HG02885 (cell line): ENCODE measurements at regions not wholly inside any gene's neighbourhood (a gene's known extent, or its start where the extent isn't known, plus 50 kb on each side); places are given as distances from the start of the nearest gene placed in this dataset.

ENCODE experiments used
- ATAC-seq: cut with Tn5 transposase; IDR thresholded peaks from one replicate; pipeline ENCODE4 v1.9.1; 2021; ENCODE audit warnings: mild to moderate bottlenecking; ENCODE audit not compliant: unreplicated experiment, poor library complexity

DNA sequence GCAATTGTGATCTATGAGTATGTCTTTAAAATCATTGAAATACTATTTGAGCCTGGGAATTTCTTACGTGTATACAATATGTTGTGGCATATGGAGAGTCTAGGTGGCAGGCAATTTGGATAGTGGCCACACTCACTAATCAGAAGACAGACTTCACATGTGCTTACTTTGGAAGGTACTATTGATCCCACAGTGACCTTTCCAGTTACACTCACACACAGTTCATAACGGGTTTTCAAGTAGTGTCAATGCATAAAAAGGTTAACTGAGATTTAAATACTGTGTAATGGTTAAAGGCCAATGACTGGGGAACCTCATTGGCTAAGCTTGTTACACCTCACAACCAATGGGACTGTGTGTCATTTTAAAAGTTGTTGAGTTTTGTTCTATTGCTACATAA lies 783.2 kb downstream of the RPA4 start:
- no peak for ATAC-seq

DNA sequence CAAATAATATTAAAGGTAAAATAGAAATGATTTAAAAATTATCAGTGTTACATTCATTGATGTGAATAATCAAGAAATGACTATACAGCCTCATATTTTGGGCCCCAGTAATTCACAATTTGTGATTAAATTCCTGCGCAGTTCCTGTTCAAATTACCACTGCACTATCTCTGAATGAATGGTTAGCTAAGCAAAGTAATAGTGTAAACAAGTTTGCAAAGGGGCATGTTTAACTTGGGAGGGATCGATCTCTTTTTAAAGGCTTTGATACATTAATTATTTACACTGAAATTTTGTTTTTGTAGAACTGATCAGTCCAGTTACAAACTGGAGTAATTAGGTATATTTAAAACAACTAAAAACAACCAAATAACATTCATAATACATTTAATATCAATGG lies 784.4 kb downstream of the RPA4 start:
- ATAC-seq, result no peak

GRCh38 chrX:97672138-97672537 lies 788.4 kb downstream of the RPA4 start:
- no peak for ATAC-seq

DNA sequence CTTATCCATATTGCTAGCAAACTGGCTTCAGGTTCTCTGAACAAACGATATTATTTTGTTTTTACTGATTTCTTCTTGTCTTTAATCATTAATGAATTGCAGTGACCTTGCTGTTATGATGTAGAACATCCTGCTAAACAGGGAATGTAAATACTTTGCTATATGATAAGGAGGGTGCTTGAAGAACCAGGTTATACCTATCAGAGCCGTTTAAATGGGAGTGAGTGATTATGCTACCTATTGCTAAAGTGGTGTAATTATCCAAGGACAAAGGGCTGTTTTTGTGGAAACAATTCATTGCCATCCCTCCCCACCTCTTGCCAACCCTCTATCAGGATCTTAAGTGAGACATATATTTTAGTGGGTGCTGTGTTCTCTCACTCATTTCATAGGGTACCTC lies 788.9 kb downstream of the RPA4 start:
- no peak for ATAC-seq

- ATAC-seq, result no peak
Observed at GRCh38 chrX:97673135-97673534, 789.4 kb downstream of the RPA4 start.

DNA sequence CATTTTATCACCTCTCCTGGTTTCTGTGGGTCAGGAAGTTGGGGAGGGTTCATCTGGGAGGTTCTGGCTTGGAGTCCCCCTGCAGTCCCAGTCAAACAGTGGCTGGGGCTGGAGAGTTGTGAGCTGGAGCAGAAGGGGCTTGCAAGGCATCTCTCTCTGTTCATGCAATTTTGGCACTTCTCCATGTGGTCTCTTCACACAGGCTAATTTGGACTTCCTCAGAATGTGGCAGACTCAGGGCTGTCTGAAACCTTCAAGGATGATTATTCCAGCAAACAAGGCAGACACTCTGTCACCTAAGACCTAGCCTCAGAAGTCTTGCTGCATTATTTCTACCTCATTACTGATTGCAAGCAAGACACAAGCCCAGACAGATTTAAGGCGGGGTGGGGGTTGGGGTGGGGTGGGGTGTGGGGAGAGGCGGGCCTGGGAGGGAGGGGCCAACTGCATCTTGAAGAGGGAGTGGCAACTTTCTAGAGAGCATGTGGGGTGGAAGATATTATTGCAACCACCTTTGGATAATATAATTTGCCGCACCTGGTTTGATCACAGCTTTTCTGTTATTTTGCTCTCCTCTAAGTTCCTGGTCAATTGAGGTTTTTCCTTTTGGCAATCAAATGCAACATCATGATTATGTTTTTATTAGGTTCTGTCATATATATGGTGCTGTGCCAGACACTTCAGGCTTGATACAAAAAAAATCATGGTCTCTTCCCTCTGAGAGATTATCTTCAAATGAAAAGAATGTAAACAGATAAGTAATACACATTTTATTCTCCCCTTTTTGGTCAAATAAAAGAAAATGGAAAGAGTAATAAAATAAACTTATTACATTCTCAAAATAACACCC lies 799.5 kb downstream of the RPA4 start:
- no peak for ATAC-seq

- peak; percentile 82 for ATAC-seq
Observed at GRCh38 chrX:97685753-97686152, 802.0 kb downstream of the RPA4 start.

DNA sequence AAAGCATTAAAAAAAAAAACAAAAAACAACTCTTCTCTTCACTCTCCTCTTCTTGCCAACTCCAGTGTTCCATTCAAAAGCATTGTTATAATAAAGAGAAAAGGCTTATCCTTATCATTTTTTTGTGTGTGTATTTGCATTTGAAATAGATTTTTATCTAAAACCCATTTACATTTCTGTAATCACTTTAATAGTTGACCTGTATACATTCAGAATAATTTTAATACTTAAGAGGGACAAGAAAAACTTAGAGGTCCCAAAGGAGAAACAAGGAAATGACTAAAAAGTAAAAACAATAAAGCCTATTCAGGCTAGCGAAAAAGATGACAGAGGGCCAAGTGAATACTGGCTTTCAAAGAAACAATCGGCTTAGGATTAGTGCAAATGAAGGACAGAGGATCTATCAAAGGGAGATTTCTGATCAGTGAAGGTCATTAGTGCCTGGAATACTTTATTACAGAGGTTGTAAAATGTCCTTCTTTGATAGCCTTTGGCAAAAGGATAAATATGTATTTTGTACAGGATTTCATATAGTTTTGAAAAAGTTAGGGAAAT lies 808.3 kb downstream of the RPA4 start:
- no peak for ATAC-seq

GRCh38 chrX:97692575-97692974 lies 808.9 kb downstream of the RPA4 start:
- no peak for ATAC-seq

DNA sequence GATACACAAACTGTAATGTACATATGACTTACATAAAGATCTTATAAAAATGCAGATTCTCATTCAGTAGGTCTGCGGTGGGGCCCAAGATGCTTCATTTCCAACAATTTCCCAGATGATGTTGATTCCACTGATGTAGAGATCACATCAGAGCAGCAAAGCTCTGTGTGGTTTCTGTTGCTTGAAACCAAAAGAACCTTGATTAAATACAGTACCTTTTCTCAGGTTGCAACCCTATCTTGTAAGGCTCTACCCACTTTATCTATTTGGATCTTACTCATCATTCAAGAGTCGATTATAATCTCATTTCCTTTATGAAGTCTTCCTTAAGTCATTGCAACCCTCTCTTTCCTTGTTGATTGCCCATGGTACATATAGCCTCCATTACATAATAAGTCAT lies 816.8 kb downstream of the RPA4 start:
- ATAC-seq, result no peak

DNA sequence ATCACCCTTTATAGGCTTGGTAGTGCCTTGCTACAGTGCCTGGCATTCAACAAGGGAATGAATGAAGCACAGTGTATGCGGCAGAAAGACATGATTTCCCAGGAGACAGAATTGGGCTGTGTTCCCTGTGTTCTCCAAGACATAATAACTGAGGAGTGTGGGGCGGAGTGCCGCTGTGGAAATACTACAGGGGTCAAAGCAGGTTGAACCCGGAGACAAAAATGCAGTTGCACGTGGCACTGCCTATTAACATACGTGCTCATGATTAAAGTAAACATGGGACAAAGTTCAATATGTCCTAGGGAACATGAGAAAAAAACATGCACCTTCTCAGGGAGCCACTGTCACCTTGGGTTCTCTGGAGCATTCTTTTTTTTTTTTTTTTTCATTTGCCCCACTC lies 820.8 kb downstream of the RPA4 start:
- ATAC-seq, result no peak

DNA sequence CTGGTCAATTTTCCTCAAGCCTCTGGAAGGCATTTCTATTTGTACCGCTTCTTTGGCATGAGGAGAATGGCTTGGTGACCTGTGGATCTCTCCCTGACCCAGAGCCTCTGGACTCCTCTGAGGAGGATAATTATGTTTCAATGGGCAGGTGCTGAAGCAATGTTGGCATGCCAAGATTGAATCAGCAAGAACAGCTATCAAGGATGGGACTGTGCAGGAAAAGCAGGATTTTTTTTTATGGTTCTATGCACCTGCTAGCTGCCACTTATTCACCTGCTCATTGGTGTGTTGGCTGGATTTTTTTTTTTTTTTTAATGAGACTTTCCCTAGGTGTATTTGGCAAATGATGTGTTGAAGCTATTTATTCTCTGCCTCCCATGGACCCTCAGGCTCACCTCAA lies 821.2 kb downstream of the RPA4 start:
- no peak for ATAC-seq

DNA sequence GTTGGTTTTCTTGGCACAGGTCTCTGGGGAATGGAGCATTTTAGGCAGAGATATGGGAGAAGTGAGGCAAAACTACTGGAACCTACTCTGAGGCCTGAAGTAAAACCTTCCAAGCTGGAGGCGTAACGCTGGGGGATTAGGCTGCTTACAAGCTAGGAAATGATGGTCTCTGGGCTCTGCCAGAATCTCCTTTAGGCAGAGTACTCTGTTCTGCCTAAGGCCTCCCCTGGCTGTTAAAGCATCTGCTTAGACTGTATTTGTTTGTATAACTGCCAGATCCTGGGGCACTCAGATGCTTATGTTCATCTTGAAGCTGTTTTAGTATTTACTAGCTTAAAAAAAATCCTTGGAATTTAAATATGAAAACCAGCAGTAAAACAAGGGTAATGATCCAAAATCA lies 822.2 kb downstream of the RPA4 start:
- ATAC-seq, result no peak

DNA sequence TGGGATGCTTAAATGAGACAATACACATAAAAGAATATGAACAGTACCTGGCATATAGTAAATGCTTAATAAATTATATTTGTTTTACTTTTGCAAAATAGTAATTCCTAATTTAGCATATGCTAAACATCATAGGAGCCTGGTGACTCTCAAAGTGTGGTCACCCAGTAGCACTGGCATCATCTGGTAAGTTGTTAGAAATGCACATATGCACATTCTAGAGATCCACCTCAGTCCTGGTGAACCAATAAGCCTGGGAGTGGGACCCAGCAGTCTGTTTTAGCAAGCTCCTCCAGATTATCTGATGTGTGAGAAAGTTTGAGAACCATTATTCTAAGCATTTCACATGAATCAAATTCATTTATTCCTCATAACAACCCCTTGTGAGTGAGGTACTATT lies 830.4 kb downstream of the RPA4 start:
- no peak for ATAC-seq

DNA sequence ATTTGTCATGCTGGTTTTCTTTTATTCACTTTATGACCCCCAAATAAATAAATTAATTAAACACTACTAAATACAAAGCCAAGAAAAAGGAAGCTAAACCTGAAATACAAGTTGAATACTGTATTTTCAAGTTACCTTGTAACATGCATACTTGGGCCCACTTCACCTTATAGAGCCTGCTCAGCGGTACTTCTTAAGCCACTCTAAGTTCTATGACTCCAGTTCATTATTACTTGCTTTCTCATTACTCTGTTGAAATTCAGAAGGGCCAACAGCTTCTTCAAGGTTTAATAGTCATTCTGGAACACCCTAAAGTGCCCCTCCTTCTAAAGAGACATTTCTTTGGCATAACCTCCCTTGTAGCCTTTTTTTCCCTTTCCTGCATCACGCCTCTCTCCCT lies 844.5 kb downstream of the RPA4 start:
- no peak for ATAC-seq

- ATAC-seq, result no peak
Observed at GRCh38 chrX:97740044-97740443, 856.3 kb downstream of the RPA4 start.

- no peak for ATAC-seq
Observed at GRCh38 chrX:97740886-97741285, 857.2 kb downstream of the RPA4 start.

DNA sequence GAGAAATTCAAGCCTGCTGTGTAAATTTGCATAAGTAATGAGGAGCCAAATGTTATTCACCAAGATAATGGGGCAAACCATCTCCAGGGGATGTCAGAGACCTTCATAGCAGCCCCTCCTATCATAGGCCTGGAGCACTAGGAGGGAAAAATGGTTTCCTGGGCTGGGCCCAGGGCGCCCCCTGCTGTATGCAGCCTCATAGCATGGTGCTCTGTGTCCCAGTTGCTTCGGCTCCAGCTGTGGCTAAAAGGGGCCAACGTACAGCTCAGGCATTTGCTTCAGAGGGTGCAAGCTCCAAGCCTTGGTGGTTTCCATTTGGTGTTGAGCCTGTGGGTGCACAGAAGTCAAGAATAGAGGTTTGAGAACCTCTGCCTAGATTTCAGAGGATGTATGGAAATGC lies 859.3 kb downstream of the RPA4 start:
- no peak for ATAC-seq

DNA sequence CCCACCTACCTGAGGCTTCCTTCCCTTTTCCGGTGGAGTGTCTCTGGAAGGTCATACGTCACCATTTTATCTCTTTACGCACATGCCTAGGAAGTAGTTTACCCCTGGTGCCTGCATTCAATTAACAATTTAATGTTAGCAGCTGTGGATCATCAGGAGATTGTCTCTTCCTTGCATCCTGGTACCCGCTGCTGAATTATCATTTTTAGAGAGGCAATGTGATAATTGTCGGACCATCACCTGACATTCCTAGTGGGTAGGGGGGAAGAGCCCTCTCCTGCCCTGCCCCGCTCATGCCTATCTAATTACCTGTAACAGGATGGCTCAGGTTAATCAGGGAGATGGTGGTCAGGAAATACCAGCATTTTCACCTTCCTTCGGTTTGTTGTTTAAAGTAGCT lies 863.6 kb downstream of the RPA4 start:
- no peak for ATAC-seq

GRCh38 chrX:97751016-97751415 lies 867.3 kb downstream of the RPA4 start:
- no peak for ATAC-seq

DNA sequence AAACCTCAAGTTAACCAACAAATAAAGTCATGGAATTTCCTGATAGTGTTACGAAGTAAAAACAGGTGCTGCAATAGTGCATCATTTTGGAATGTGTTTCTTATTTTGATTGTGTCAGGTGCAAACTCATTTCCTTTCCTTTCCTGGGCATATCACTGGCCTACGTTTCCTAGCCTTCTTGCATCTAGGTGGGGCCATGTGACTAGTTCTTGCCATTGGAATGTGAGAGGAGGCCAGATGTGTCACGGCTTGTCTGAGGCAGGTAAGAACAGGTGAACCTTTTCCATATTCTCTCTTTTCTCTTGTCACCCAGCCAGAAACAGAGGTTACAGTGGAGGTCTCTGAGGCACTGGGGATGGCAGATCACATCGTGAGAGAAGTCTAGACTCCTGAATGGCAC lies 868.0 kb downstream of the RPA4 start:
- no peak for ATAC-seq

DNA sequence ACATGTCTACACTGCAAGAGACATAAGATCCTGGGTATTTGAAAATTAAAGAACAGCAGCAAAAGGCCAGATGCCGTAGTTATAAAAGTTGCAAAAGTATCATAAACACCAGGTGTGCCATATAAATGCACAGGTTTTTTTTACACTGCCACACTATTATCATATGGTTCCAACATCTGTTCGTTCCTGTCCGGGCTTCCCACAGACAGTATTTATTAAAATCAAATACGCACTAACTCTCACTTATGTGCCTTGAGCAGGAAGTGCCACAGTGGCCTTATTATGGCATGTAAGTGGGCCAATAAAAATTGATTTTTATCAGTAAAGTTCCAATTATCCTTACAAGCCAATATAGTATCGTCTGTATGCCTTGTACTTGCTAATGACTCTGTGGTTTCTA lies 873.2 kb downstream of the RPA4 start:
- no peak for ATAC-seq
